AG09309 (cell line): ENCODE measurements at regions not wholly inside any gene's neighbourhood (a gene's known extent, or its start where the extent isn't known, plus 50 kb on each side); places are given as distances from the start of the nearest gene placed in this dataset.

Experiments used
- DNase-seq: peaks from one replicate; pipeline ENCODE4 v3.0.0-alpha.2; 2010; ENCODE audit warnings: low read depth
- H3K4me3 ChIP-seq: 2 replicates; pipeline ENCODE4 v1.5.1; 2011; ENCODE audit warnings: mild to moderate bottlenecking, low read depth, low read length, moderate library complexity; ENCODE audit not compliant: control insufficient read depth
- TF ChIP-seq, protein P1 (sequence below): IDR thresholded peaks from 2 replicates; pipeline ENCODE4 v1.5.1; 2011; ENCODE audit warnings: mild to moderate bottlenecking, low read depth, low read length, inconsistent platforms; ENCODE audit not compliant: insufficient read depth, control insufficient read depth; ENCODE audit errors: missing control alignments

DNA sequence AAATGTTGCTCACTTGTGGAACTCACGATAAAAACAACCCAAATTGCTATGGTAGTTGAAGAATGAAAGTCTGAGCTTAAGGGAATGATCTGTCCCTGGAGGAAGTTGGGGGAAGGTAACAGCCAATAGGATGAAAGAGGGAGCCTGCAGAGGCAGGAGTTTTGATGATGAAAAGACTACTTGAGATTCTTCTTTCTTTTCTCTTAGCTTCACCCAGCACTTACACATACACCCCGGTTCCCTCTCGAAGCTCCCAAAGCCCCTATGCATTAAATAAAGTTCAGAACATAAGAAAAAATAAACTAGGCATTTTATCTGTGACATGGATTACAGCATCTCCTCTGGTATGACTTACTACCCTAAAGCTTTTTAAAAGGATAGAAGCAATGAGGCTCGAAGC, 122.9 kb upstream of the GATB start:
- TF ChIP-seq, protein P1, sequence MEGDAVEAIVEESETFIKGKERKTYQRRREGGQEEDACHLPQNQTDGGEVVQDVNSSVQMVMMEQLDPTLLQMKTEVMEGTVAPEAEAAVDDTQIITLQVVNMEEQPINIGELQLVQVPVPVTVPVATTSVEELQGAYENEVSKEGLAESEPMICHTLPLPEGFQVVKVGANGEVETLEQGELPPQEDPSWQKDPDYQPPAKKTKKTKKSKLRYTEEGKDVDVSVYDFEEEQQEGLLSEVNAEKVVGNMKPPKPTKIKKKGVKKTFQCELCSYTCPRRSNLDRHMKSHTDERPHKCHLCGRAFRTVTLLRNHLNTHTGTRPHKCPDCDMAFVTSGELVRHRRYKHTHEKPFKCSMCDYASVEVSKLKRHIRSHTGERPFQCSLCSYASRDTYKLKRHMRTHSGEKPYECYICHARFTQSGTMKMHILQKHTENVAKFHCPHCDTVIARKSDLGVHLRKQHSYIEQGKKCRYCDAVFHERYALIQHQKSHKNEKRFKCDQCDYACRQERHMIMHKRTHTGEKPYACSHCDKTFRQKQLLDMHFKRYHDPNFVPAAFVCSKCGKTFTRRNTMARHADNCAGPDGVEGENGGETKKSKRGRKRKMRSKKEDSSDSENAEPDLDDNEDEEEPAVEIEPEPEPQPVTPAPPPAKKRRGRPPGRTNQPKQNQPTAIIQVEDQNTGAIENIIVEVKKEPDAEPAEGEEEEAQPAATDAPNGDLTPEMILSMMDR, result no peak
- no peak for DNase-seq

DNA sequence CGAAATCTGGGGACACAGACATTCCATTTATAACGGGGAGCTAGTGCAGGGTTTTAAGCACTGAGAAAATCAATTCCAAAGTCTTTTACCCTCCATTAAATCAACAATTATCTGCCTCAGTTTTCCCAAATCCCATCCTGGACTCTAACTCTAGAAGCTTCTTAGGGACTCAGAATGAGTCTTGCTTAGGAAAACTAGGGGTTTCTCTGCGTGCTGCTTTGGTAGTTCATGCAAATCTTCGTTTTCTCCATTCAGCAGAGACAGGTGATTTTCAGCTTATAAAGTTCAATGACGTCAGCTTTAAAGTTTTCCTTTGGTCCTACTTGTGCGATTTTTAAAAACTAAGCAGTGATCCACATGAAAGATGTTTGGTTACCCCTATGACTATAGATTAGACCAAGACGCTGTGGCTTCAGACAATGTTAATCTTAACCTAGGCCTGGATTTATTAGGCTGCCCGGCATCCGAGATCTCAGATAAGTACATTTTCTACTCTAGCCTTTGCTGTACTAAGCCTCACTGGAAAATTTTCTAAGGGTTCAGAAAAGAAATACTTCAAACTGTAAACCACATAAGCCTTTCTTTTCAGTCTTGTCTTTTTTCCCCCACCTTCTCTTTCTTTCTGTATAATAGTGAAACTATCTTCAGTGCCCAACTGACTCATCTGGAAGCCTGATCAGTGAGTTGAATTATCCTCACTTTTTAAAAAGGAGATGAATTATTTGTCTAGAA, 121.4 kb upstream of the GATB start:
- DNase-seq, result no peak
- TF ChIP-seq, protein P1, result no peak
- H3K4me3 ChIP-seq, result no peak overlapping the region

More for the DNA sequence above, 122.9 kb upstream of the GATB start:
- no peak overlapping the region for H3K4me3 ChIP-seq

DNA sequence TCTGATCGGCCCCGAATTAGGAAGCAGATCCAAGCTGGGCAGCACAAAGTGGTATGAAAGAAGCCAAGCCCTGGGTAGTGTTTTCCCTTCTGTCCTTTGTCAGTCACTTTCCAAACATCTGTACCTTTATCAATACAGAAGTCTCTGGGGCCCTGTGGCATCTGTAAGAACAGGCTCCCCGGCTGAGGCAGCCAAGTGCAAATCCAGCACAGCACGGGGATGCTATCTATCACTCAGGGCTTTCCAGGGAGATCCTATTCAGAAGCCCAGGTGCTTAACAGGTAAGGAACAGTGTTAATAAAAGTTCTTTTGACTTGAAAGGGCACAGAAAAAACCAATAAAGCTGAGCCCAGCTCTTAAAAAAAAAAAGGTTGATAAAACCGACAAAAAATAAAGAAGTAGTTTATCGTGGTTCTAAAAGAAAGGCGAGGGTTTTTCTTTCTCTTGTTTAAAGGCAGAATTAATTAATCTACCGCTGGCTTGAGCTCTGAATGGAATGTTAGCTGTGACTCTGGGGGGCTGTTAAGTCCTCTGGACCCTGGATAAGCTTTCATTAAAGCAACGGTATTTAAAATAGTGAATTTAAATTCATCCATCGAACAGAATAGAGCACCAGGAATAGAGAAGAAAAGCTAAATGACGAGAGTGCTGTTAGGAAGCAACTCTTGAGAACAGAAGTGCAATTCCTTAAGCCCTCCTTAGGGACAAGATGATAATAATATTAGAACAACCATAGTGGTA, 119.1 kb upstream of the GATB start:
- no peak for DNase-seq
- H3K4me3 ChIP-seq, result no peak overlapping the region
- TF ChIP-seq, protein P1, result no peak

DNA sequence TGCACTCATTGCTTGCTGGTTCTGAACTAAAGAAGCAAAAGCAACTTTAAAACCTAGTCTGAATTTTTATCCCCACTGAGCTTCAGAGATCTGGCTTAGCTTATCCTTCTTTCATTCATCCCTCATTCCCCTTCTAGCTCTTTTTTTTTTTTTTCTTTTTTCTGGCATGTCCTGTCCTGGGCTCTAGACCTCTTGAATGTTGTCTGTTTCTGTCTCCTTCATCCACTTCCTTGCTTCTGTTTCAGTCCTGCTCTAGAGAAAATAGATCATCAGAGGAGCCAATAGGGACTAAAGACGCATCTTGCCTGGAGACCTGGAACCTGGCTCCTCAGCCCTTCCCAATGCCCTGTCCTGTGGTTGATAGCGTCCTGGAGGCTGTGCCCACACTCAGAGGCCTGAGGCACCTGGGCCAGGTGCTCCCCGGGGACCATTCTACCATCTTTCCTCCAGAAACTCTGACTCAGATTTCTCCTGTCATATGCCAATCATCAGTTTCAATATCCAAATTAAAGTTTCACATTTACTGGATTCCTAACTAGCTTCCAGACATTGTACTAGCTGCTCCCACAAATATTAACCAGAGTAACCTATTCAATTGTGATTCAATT, 115.7 kb upstream of the GATB start:
- no peak overlapping the region for H3K4me3 ChIP-seq
- TF ChIP-seq, protein P1, result no peak
- DNase-seq, result no peak

DNA sequence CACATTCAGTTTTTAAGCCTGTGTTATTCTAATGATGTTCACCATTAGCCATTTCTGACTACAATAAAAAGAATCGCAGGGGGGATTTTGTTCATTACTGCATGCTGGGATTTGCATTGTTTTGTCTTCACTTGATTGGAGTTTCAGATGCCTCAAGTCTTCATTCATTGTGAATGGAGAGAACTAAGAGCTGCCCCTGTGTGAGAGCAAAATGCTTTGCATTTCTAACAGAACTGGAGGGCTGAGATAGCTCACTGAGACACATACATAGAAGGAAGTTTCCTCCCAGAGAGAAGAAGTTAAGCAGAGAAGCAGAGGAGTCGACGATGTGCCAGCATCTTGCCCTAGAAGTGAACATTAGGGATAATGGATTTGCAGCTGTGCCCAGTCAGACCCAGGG, 113.5 kb upstream of the GATB start:
- TF ChIP-seq, protein P1, result no peak
- H3K4me3 ChIP-seq, result no peak overlapping the region
- DNase-seq, result no peak

DNA sequence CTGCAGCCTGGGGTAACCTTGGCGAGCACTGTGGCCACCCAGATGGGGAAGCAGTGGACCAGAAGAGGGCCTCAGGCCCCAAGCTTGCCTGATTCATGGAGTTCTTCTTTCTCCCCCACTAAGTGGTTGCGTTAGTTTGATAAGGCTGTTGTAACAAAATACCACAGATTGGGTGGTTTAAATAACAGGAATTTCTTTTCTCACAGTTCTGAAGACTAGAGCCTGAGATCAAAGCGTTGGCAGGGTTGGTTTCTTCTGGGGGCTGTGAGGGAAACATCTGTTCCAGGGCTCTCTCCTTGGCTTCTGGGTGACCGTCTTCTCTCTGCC, 105.7 kb upstream of the GATB start:
- TF ChIP-seq, protein P1, result peak; percentile 30
- DNase-seq, result peak; percentile 29
- H3K4me3 ChIP-seq, result no peak overlapping the region
